ENCODE measurements at regions not wholly inside any gene's neighbourhood (a gene's known extent, or its start where the extent isn't known, plus 50 kb on each side); places are given as distances from the start of the nearest gene placed in this dataset.

- DNase-seq (ENCODE audit: low spot score): no peak
- H3K36me3 Mint-ChIP-seq (ENCODE audit: low read depth): no peaks in the 10 kb centered on the region
- peaks cover 16% of the 10 kb centered on the region for H3K4me1 Mint-ChIP-seq (ENCODE audit: low read depth)
- H3K27ac Mint-ChIP-seq (ENCODE audit: unreplicated experiment): no peak overlapping the region
- no peaks in the 10 kb centered on the region for H3K27me3 Mint-ChIP-seq (ENCODE audit: low read depth)
- H3K9me3 Mint-ChIP-seq (ENCODE audit: low read depth): no peaks in the 10 kb centered on the region
- TF ChIP-seq CTCF (IDR thresholded peaks at IDR 0.05): no peak
- no peak overlapping the region for H3K4me3 Mint-ChIP-seq (ENCODE audit: unreplicated experiment)
Observed at GRCh38 chr11:122230385-122230755, 114.4 kb upstream of the BLID start.

GRCh38 chr11:122229481-122230384 is 113.7 kb upstream of the BLID start:
- Mint-ChIP-seq H3K27me3 (ENCODE audit: low read depth) (no peaks in the 10 kb centered on the region), H3K4me3 (ENCODE audit: unreplicated experiment) (no peak overlapping the region), H3K9me3 (ENCODE audit: low read depth) (no peaks in the 10 kb centered on the region), H3K4me1 (ENCODE audit: low read depth) (peaks cover 16% of the 10 kb centered on the region), H3K27ac (ENCODE audit: unreplicated experiment) (no peak overlapping the region), H3K36me3 (ENCODE audit: low read depth) (no peaks in the 10 kb centered on the region)
- DNase-seq (ENCODE audit: low spot score): no peak
- no peak for TF ChIP-seq CTCF (IDR thresholded peaks at IDR 0.05)

- Mint-ChIP-seq H3K36me3 (ENCODE audit: low read depth) (no peaks in the 10 kb centered on the region), H3K27ac (ENCODE audit: unreplicated experiment) (no peak overlapping the region), H3K9me3 (ENCODE audit: low read depth) (no peaks in the 10 kb centered on the region), H3K27me3 (ENCODE audit: low read depth) (no peaks in the 10 kb centered on the region), H3K4me3 (ENCODE audit: unreplicated experiment) (no peak overlapping the region), H3K4me1 (ENCODE audit: low read depth) (peaks cover 16% of the 10 kb centered on the region)
- TF ChIP-seq CTCF (IDR thresholded peaks at IDR 0.05): no peak
- no peak for DNase-seq (ENCODE audit: low spot score)
Observed at GRCh38 chr11:122229078-122229477, 113.1 kb upstream of the BLID start.

DNA sequence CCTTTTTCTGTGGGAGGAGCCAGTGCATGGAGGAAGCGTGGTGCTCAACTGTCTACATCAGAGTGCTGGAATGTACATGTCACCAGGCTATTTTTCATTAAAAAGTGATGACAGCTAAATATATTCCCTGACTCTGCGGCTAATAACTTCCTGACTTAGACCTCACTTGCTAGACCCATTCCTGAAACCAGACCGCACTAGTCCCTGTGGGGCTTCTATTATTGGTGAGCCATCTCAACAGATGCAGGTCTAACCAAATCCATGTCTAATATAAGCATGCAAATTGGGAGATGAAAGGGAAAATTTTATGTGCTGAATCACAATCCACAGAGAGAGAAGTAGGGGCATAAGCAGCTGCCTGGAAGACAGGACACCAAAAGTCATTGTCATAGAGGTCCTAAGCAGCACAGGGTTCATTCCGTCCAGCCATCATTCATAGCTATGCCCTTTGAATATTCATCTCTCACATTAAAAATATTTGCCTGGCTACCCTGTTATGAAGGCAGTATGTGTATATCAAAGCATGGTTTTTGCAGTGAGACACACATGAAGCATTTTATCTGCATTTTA is 110.9 kb upstream of the BLID start:
- Mint-ChIP-seq H3K4me3 (ENCODE audit: unreplicated experiment) (no peak overlapping the region), H3K27me3 (ENCODE audit: low read depth) (no peaks in the 10 kb centered on the region), H3K36me3 (ENCODE audit: low read depth) (no peaks in the 10 kb centered on the region), H3K4me1 (ENCODE audit: low read depth) (peaks cover 16% of the 10 kb centered on the region), H3K9me3 (ENCODE audit: low read depth) (no peaks in the 10 kb centered on the region), H3K27ac (ENCODE audit: unreplicated experiment) (no peak overlapping the region)
- no peak for DNase-seq (ENCODE audit: low spot score)
- TF ChIP-seq CTCF (IDR thresholded peaks at IDR 0.05): no peak

DNA sequence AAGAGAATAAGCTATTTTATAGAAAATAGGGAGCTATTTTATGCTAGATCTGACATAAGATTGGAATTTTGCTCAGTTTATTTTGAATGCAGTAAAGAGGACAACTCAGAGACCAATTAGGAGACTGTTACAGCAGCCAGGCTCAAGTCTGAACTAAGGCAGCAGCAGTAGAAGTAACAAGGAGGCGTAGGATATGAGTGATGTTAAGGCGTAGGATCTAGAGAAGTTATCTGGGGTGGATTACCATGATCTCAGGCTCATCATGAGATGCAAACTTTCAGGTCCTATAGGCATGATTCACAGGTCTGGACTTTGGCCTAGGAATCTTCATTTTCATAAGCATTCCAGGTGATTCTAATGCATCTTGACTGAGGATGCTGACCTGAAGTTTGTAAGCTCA is 108.9 kb upstream of the BLID start:
- Mint-ChIP-seq H3K4me3 (ENCODE audit: unreplicated experiment) (no peak overlapping the region), H3K36me3 (ENCODE audit: low read depth) (no peaks in the 10 kb centered on the region), H3K4me1 (ENCODE audit: low read depth) (peaks cover 16% of the 10 kb centered on the region), H3K27me3 (ENCODE audit: low read depth) (no peaks in the 10 kb centered on the region), H3K27ac (ENCODE audit: unreplicated experiment) (no peak overlapping the region), H3K9me3 (ENCODE audit: low read depth) (no peaks in the 10 kb centered on the region)
- no peak for TF ChIP-seq CTCF (IDR thresholded peaks at IDR 0.05)
- no peak for DNase-seq (ENCODE audit: low spot score)

Data from chondrocyte (in vitro differentiated cells).